ENCODE measurements at regions not wholly inside any gene's neighbourhood (a gene's known extent, or its start where the extent isn't known, plus 50 kb on each side); places are given as distances from the start of the nearest gene placed in this dataset.

- Histone ChIP-seq H3K9me2 (replicated peaks; ENCODE audit: low read length) (no peaks in the 10 kb centered on the region), H3K27me3 (ENCODE audit: low read length) (no peaks in the 10 kb centered on the region), H3K4me2 (ENCODE audit: low read length) (peak overlapping the region; percentile 39), H4K20me1 (ENCODE audit: low read length) (no peaks in the 10 kb centered on the region), H3K4me3 (ENCODE audit: low read length) (no peak overlapping the region), H3K36me3 (ENCODE audit: low read depth, low read length) (no peaks in the 10 kb centered on the region), H3K9ac (ENCODE audit: low read length) (no peak overlapping the region), H3K79me2 (ENCODE audit: low read length) (no peaks in the 10 kb centered on the region), H2AFZ (ENCODE audit: low read length) (peak overlapping the region; percentile 64), H3K27ac (ENCODE audit: low read length) (no peak overlapping the region), H3F3A (ENCODE audit: low read length, unreplicated experiment) (no peaks in the 10 kb centered on the region), H3K4me1 (ENCODE audit: insufficient read depth, low read length) (peaks cover 10% of the 10 kb centered on the region; the same call in 1 of the 2 replicates), H3K9me3 (ENCODE audit: low read length) (no peaks in the 10 kb centered on the region)
- ATAC-seq (peak; percentile 94), DNase-seq (peak; percentile 59)
- intact Hi-C loops (cut with micrococcal nuclease) = no loop called here
- ChIA-PET CTCF (no interaction called here), POLR2A (ENCODE audit: unreplicated experiment) (interaction anchor here (0.5 kb wide), 1 partner anchor 300 kb away, joined by 4 read pairs; no protein-coding TSS in a partner anchor)
- BruUV-seq (replicated peaks) = no TSS peak
- no peak for TF ChIP-seq EZH2 (IDR thresholded peaks at IDR 0.05; ENCODE audit: low read length, unreplicated experiment)
- TF ChIP-seq CTCF (conservative IDR thresholded peaks at IDR 0.05; ENCODE audit: low read depth, low read length) = no peak
- no peak for TF ChIP-seq EZH2phosphoT487 (IDR thresholded peaks at IDR 0.05; ENCODE audit: borderline replicate concordance, low read length)
These were observed 728.3 kb upstream of the EYS start for GRCh38 chr6:66435321-66435720.

GRCh38 chr6:66429210-66429609, 722.2 kb upstream of the EYS start:
- Histone ChIP-seq H4K20me1 (ENCODE audit: low read length) (no peaks in the 10 kb centered on the region), H3K36me3 (ENCODE audit: low read depth, low read length) (no peaks in the 10 kb centered on the region), H3K4me1 (ENCODE audit: insufficient read depth, low read length) (no peaks in the 10 kb centered on the region), H3K4me3 (ENCODE audit: low read length) (no peak overlapping the region), H3K4me2 (ENCODE audit: low read length) (no peak overlapping the region), H3K9me3 (ENCODE audit: low read length) (no peaks in the 10 kb centered on the region), H3K27ac (ENCODE audit: low read length) (no peak overlapping the region), H3K9me2 (replicated peaks; ENCODE audit: low read length) (no peaks in the 10 kb centered on the region), H3K27me3 (ENCODE audit: low read length) (no peaks in the 10 kb centered on the region), H3K79me2 (ENCODE audit: low read length) (no peaks in the 10 kb centered on the region), H3K9ac (ENCODE audit: low read length) (no peak overlapping the region), H3F3A (ENCODE audit: low read length, unreplicated experiment) (no peaks in the 10 kb centered on the region), H2AFZ (ENCODE audit: low read length) (no peak overlapping the region)
- POLR2A ChIA-PET (ENCODE audit: unreplicated experiment) = no interaction called here
- CTCF ChIA-PET = no interaction called here
- intact Hi-C loops (cut with micrococcal nuclease) = no loop called here
- DNase-seq = no peak
- no TSS peak for BruUV-seq (replicated peaks)
- TF ChIP-seq CTCF (conservative IDR thresholded peaks at IDR 0.05; ENCODE audit: low read depth, low read length) (no peak), EZH2phosphoT487 (IDR thresholded peaks at IDR 0.05; ENCODE audit: borderline replicate concordance, low read length) (no peak), EZH2 (IDR thresholded peaks at IDR 0.05; ENCODE audit: low read length, unreplicated experiment) (no peak)
- ATAC-seq = no peak

- no TSS peak for BruUV-seq (replicated peaks)
- TF ChIP-seq EZH2phosphoT487 (IDR thresholded peaks at IDR 0.05; ENCODE audit: borderline replicate concordance, low read length) (no peak), EZH2 (IDR thresholded peaks at IDR 0.05; ENCODE audit: low read length, unreplicated experiment) (no peak), CTCF (conservative IDR thresholded peaks at IDR 0.05; ENCODE audit: low read depth, low read length) (no peak)
- H3K27me3 ChIP-seq (ENCODE audit: low read length) = no peaks in the 10 kb centered on the region
- H3K9me3 ChIP-seq (ENCODE audit: low read length) = no peaks in the 10 kb centered on the region
- no peak for ATAC-seq
- no peak overlapping the region for H3K9ac ChIP-seq (ENCODE audit: low read length)
- H3K27ac ChIP-seq (ENCODE audit: low read length) = no peak overlapping the region
- H3K36me3 ChIP-seq (ENCODE audit: low read depth, low read length) = no peaks in the 10 kb centered on the region
- no peak for DNase-seq
- H2AFZ ChIP-seq (ENCODE audit: low read length) = no peak overlapping the region
- POLR2A ChIA-PET (ENCODE audit: unreplicated experiment) = interaction anchor here (0.6 kb wide), 1 partner anchor 205 kb away, joined by 4 read pairs; no protein-coding TSS in a partner anchor
- no peaks in the 10 kb centered on the region for H4K20me1 ChIP-seq (ENCODE audit: low read length)
- no peak overlapping the region for H3K4me3 ChIP-seq (ENCODE audit: low read length)
- H3K4me1 ChIP-seq (ENCODE audit: insufficient read depth, low read length) = no peaks in the 10 kb centered on the region
- CTCF ChIA-PET = no interaction called here
- no peaks in the 10 kb centered on the region for H3K79me2 ChIP-seq (ENCODE audit: low read length)
- no peaks in the 10 kb centered on the region for H3F3A ChIP-seq (ENCODE audit: low read length, unreplicated experiment)
- H3K4me2 ChIP-seq (ENCODE audit: low read length) = no peak overlapping the region
- no peaks in the 10 kb centered on the region for H3K9me2 ChIP-seq (replicated peaks; ENCODE audit: low read length)
- intact Hi-C loops (cut with micrococcal nuclease) = no loop called here
These were observed 716.0 kb upstream of the EYS start for GRCh38 chr6:66423047-66423446.
